ENCODE measurements at regions not wholly inside any gene's neighbourhood (a gene's known extent, or its start where the extent isn't known, plus 50 kb on each side); places are given as distances from the start of the nearest gene placed in this dataset.
A peak's percentile ranks its signal among the peaks of the same experiment; 100 is the strongest.

DNA sequence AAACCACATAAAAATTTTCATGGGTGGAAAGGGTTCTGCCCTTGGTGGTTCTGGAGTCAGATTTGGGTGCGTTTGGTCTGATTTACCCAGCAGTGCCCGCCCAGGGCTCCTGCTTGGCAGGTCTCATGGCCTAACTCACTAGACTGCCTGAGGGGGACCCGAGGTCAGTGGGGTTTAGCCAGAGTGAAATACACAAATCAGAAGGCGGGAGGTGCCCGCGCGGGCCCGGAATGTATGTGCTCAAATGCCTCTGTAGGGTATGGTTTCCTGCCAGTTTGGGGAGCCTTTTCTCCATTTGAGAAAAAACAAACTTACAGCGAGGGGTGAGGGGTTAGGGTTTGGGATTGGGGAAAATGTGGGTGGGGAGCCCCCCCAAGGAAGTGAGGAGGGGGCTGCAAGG is 70.9 kb upstream of the POLG start:
- Histone ChIP-seq H3K9me3 (ENCODE audit: control insufficient read depth, insufficient read depth, low read depth, low read length) (no peaks in the 10 kb centered on the region), H3K4me3 (replicated peaks in 1 of 4; ENCODE audit: control extremely low read depth in 1 of 4, insufficient read depth in 1 of 4, low read depth in 3 of 4, low read length in 4 of 4) (no peak overlapping the region), H3K9ac (ENCODE audit: insufficient read depth, low read length) (no peak overlapping the region), H4K20me1 (ENCODE audit: control insufficient read depth, extremely low read depth, insufficient read depth, low read length) (no peaks in the 10 kb centered on the region), H2AFZ (ENCODE audit: low read length) (no peak overlapping the region), H3K4me2 (ENCODE audit: extremely low read depth, insufficient read depth, low read length) (no peak overlapping the region), H3K36me3 (ENCODE audit: control insufficient read depth, insufficient read depth, low read length) (no peaks in the 10 kb centered on the region), H3K27ac (ENCODE audit: insufficient read depth, low read length) (no peak overlapping the region), H3K79me2 (ENCODE audit: control insufficient read depth, insufficient read depth, low read length) (no peaks in the 10 kb centered on the region), H3K27me3 (ENCODE audit: control insufficient read depth, insufficient read depth, low read length) (peaks cover 68% of the 10 kb centered on the region), H3K4me1 (ENCODE audit: control insufficient read depth, extremely low read depth, insufficient read depth, low read length) (peaks cover 6% of the 10 kb centered on the region)
- no peak for DNase-seq (ENCODE audit: low read depth in 2 of 2)
- TF ChIP-seq CTCF (conservative IDR thresholded peaks at IDR 0.05 in 1 of 2, IDR thresholded peaks at IDR 0.05 in 1 of 2; ENCODE audit: low read depth in 1 of 2, low read length in 2 of 2) (no peak), EZH2 (IDR thresholded peaks at IDR 0.05; ENCODE audit: low read length, missing control alignments) (no peak)

- TF ChIP-seq EZH2 (IDR thresholded peaks at IDR 0.05; ENCODE audit: low read length, missing control alignments) (no peak), CTCF (conservative IDR thresholded peaks at IDR 0.05 in 1 of 2, IDR thresholded peaks at IDR 0.05 in 1 of 2; ENCODE audit: low read depth in 1 of 2, low read length in 2 of 2) (no peak)
- Histone ChIP-seq H3K27ac (ENCODE audit: insufficient read depth, low read length) (no peak overlapping the region), H3K4me2 (ENCODE audit: extremely low read depth, insufficient read depth, low read length) (no peak overlapping the region), H3K36me3 (ENCODE audit: control insufficient read depth, insufficient read depth, low read length) (no peaks in the 10 kb centered on the region), H3K27me3 (ENCODE audit: control insufficient read depth, insufficient read depth, low read length) (peaks cover 59% of the 10 kb centered on the region), H3K9me3 (ENCODE audit: control insufficient read depth, insufficient read depth, low read depth, low read length) (no peaks in the 10 kb centered on the region), H2AFZ (ENCODE audit: low read length) (no peak overlapping the region), H4K20me1 (ENCODE audit: control insufficient read depth, extremely low read depth, insufficient read depth, low read length) (no peaks in the 10 kb centered on the region), H3K9ac (ENCODE audit: insufficient read depth, low read length) (no peak overlapping the region), H3K4me3 (replicated peaks in 1 of 4; ENCODE audit: control extremely low read depth in 1 of 4, insufficient read depth in 1 of 4, low read depth in 3 of 4, low read length in 4 of 4) (no peak overlapping the region), H3K79me2 (ENCODE audit: control insufficient read depth, insufficient read depth, low read length) (no peaks in the 10 kb centered on the region), H3K4me1 (ENCODE audit: control insufficient read depth, extremely low read depth, insufficient read depth, low read length) (peaks cover 4% of the 10 kb centered on the region)
- DNase-seq (ENCODE audit: low read depth in 2 of 2) = no peak
Measured at GRCh38 chr15:89404023-89404422, 69.4 kb upstream of the POLG start.

DNA sequence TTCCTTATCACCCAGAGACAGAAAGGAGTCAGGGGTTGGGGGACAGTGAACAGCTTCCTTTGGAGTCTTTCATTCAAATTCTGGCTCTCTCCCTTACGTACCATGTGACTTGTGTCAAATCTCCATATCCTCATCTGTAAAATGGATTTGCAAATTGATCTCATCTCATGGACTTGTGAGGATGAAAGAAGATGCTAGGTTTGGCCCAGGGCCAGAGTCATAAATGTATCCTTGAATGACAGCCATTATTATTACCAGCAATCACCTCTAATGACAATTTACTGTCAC is 67.8 kb upstream of the POLG start:
- peak overlapping the region; percentile 56 for H3K4me2 ChIP-seq (ENCODE audit: extremely low read depth, insufficient read depth, low read length)
- H3K9ac ChIP-seq (ENCODE audit: insufficient read depth, low read length) = no peak overlapping the region
- H2AFZ ChIP-seq (ENCODE audit: low read length) = no peak overlapping the region
- H4K20me1 ChIP-seq (ENCODE audit: control insufficient read depth, extremely low read depth, insufficient read depth, low read length) = no peaks in the 10 kb centered on the region
- H3K79me2 ChIP-seq (ENCODE audit: control insufficient read depth, insufficient read depth, low read length) = no peaks in the 10 kb centered on the region
- H3K27me3 ChIP-seq (ENCODE audit: control insufficient read depth, insufficient read depth, low read length) = peaks cover 52% of the 10 kb centered on the region
- no peak for DNase-seq (ENCODE audit: low read depth in 2 of 2)
- H3K27ac ChIP-seq (ENCODE audit: insufficient read depth, low read length) = no peak overlapping the region
- H3K4me3 ChIP-seq (replicated peaks in 1 of 4; ENCODE audit: control extremely low read depth in 1 of 4, insufficient read depth in 1 of 4, low read depth in 3 of 4, low read length in 4 of 4) = no peak overlapping the region
- no peaks in the 10 kb centered on the region for H3K9me3 ChIP-seq (ENCODE audit: control insufficient read depth, insufficient read depth, low read depth, low read length)
- TF ChIP-seq EZH2 (IDR thresholded peaks at IDR 0.05; ENCODE audit: low read length, missing control alignments) = no peak
- TF ChIP-seq CTCF (conservative IDR thresholded peaks at IDR 0.05 in 1 of 2, IDR thresholded peaks at IDR 0.05 in 1 of 2; ENCODE audit: low read depth in 1 of 2, low read length in 2 of 2) = no peak
- no peaks in the 10 kb centered on the region for H3K36me3 ChIP-seq (ENCODE audit: control insufficient read depth, insufficient read depth, low read length)
- H3K4me1 ChIP-seq (ENCODE audit: control insufficient read depth, extremely low read depth, insufficient read depth, low read length) = peaks cover 2% of the 10 kb centered on the region
